CD4-positive, alpha-beta T cell treated with Interferon gamma for 1 hour (primary cell): ENCODE measurements at regions not wholly inside any gene's neighbourhood (a gene's known extent, or its start where the extent isn't known, plus 50 kb on each side); places are given as distances from the start of the nearest gene placed in this dataset.
"Not testable (repeated sequence)": the region's sequence is repeated elsewhere in the genome, so short reads cannot be mapped to it uniquely, and the experiment has no call there.

Experiments
- DNase-seq: peaks from one replicate; pipeline ENCODE4 v3.0.0-alpha.2; 2020

DNA sequence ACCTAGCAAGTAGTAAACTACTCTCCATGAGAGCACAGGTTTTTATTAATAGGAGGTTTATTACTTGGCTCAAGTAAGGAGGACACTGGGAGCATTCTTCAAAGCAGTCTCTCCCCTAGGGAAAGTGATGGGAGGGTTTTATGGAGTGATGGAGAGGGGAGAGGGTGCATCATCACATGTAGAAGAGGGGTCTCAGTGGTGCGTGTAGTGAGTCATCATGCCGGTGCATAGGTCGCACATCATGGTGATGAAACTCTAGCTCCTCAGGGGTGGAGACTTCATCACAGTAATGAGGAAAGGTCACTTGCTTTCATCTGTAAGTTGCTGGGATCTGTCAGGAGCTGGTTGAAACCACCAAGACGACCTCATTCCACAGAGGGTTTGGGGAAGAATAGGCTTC lies 210.8 kb upstream of the UBL3 start:
- DNase-seq, result no peak

DNA sequence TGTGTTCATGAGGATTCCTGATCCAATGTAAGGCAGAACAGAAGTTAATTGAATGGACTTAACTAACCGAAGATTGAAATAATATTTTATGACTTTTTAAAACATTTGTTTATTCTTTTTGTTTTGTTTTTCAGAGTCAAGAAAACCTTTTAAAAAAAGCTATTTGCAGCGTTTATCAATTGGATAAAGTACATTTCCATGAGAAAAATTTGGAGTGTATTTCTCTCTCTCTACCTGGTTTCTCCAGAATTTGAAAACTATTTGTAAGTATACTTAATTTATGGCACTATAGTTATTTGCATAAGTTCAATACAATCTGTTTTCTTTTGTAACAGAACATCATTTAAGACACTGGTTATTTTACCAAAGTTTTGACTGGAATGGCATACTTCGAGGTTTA lies 208.0 kb upstream of the UBL3 start:
- DNase-seq, result no peak

DNA sequence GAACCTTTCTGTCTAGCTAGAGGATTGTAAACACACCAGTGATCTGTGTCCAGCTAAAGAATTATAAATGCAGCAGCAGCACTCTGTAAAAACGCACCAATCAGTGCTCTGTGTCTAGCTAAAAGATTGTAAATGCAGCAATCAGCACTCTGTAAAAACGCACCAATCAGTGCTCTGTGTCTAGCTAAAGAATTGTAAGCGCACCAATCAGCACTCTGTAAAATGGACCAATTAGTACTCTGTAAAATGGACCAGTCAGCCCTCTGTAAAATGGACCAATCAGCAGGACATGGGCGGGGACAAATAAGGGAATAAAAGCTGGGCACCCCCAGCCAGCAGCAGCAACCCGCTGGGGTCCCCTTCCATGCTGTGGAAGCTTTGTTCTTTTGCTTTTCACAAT lies 204.1 kb upstream of the UBL3 start:
- not testable (repeated sequence) for DNase-seq

DNA sequence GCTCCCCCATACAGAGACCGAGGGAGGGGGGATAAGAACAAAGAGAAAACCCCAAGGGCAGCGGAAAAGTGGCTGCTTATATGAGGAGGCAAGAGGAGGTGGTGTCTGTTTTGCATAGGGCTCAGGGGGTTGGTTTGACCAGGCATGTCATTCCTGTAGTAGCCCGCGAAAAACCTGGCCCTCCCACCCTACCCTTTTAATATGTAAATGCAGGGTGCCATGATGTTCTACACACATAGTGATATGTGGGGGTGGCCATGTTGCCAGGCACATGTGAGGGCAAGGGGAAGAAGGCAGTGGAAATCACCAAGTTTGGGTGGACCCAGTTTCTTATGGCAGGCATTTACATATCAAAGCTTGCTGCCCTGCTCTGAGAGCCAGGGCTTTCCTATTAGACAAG lies 203.5 kb upstream of the UBL3 start:
- DNase-seq, result no peak

DNA sequence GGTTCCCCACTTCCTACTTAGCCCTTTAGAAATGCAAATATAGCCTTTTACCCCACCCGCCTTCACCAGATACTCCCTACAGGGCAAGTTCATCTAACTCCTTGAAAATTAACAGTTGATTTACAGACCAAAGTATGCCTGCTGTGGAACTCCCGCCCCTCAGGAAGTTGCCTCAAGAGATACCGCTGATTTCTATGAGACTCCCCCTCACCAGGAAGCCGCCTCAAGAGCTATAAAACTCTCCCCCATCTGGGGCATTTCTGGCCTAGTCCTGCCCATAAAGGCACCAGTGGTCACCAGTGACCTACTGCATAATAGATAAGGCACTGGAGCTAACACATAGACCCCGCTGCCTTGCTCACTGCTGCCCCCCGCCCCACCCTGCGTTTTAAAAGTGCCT lies 201.7 kb upstream of the UBL3 start:
- no peak for DNase-seq

DNA sequence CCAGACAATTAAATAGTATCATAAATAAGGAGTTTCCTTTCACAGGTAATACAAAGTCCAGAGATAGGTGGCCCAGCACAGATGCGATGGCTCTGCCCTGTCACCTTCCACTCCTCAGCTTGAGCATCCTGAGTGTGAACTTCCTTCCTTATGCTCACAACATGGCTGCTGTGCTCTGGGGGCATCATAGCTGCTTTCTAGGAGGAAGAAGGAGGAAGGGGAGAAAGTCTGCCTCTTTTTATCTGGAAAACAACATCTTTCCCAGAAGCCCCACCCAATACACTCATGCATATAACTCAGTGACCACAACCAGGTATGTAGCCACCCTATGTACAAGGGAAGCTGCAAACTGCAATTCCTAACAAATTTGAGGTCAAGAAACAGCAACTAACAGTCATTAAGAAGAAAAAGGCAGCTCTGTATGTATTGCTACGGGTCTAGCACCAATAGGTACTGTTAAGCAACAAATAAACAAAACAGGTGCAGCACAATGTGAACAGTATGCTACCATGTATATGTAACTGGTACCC lies 201.2 kb upstream of the UBL3 start:
- DNase-seq, result no peak

DNA sequence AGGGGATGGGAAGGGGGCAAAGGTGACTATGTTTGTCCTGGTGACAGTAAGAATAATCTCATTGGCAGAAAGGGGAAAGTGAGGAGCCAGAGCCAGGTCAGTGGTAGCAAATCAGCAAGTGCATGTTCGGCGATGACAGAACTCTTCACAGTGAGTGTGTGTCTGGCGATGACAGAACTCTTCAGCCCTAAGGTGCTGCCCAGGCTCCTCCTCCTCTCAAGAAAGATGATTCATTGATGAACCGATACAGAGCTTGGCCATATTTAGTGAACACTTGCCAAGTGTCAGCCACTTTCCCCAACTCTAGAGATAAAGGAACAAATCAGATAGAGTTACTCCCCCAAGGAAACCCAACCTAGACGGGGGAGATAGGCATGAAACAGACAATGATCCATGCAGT lies 199.3 kb upstream of the UBL3 start:
- no peak for DNase-seq

DNA sequence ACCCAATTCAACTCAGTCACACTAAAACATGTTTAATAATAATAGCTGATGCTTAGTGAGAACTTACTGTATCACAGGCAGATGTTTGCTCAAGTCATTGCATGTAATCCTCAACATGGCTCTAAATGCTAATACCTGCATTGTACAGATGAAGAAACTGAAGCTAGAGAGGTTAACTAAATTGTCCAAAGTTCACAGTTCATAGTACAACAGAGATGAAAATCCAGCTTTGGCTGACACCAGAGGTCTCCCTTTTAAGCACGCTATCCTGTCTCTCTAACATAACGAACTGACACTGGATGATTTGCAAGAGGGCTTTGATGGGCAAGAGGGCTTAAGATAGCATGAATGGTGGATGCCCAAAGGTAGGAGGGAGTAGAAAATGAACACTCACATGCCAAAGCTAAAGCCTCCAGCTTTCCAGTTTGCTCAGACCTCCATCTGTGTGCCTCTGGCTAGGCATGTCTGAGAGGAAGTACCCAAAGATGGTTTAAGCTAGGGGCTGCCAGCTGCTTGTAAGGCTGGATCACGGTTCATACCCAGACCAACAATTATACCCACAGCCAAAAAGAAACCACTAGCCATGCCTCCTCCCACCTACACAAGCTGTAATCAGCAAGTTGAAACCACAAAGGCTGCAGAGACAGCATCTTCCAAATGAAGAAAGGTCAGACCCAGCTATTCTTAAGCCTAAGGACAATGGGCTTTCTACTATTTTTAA lies 196.9 kb upstream of the UBL3 start:
- DNase-seq, result no peak

DNA sequence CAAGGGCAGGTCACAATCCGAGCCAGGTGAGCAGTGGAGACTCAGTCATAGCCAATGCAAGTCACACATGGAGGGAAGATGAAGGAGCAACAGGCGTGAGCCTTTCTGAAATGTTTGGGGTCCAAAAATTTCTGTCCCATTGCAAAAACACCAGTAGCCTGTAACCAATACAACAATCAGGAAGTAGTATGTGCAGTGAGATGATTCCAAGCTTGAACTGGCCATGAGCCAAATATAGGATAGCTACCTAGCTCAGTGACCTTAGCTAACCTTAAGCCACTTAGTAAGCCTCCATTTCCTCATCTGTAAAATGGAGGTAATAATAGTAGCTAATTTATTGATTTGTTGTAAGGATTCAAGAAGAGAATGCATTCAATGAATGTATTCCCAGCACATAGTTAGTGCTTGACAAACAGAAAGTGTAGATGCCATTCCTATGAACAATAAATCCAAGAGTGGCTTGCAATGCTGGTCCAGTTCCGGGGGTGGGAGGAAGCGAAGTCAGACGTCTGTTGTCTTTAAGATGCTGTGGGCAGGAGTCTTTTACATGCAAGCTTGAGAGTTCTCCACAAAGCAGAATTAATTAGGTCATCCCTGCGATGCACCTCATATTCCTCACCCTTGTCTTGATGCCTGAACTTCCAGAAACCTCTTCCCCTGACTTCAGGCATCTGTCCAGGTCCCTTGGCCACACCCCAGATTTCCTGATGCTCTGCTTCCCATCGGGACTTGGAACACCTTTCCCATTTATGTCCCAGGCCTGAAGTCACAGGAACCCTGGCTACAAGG lies 195.7 kb upstream of the UBL3 start:
- DNase-seq, result no peak

DNA sequence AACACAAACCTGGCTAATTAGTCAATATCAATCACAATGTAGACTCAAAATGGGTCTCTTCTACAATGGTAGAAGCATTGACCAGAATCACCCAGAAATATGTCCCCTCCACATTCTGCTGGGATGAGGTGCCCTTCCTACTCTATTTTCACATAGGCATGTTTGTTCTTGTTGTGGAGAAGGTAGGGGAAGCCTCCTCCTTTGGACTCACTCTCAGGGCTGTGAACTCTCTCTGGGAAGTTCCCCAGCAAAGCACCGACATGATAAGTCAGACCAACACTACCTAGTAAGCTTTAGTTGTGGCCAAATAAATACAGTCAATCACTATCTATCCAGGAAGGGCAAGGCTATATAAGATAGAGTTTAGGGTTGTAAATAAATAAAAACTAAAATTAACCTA lies 194.5 kb upstream of the UBL3 start:
- DNase-seq, result no peak

DNA sequence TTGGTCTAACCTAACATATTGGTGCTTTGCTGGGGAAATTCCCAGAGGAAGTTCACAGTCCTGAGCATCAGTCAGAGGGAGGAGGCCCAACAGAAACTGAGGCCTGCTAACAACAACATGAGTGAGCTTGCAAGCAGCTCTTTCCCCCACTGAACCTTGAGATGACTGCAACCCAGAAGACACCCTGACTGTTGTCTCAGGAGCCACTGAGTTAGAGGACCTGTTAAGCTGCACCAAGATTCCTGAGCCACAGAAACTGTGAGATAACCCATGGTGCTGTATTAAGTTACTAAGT lies 193.2 kb upstream of the UBL3 start:
- DNase-seq, result no peak

DNA sequence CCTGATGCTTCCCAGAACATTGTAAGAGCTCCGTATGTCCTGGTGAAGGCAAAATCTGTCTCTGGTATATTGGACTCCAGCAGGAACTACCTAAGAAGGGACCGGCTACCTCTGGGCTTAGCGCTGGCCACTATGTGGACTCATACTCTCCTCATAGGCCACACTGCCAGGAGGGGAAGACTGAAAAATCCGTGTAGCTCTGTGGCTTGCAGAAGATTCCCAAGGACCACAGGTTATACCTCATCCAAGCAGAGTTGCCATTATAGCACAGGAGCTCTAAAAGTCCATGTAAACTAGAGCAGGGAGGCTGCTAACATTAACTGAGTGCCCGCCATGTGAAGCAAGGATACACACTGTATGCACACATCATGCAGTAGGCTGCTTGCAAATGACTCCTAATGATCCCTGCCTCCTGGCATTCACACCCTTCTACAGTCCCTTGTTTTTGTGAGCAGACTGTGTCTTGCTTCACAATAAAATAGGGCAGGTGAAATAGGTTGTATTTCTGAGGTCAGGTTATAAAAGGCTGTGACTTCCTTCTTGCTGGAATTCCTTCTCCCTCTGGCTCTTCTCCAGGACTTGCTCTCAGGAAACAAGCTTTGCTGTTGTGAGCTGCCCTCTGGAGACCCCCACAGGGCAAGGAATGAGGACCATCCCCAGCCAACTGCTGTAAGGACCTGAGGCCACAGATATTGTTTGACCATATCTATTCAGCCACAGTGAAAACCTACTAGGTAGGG lies 192.6 kb upstream of the UBL3 start:
- DNase-seq, result no peak

DNA sequence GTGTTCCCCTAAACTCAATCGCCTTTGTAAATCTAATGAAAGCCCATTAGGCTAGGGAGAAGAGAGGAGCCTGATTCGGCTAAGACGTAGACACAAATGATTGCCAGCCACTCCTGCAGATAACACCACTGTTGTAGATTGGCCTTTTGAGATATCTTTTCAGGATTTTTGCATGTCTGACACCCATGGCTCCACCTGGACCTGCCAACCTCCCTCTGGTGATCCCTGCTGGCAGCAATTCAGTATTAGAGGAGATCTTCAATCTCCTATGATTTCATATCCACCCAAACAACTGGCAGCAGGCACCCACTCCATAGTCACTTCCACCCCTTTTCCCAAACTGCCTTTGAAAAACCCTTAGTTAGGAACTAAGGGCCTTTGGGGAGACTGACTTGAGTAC lies 191.9 kb upstream of the UBL3 start:
- DNase-seq, result no peak

DNA sequence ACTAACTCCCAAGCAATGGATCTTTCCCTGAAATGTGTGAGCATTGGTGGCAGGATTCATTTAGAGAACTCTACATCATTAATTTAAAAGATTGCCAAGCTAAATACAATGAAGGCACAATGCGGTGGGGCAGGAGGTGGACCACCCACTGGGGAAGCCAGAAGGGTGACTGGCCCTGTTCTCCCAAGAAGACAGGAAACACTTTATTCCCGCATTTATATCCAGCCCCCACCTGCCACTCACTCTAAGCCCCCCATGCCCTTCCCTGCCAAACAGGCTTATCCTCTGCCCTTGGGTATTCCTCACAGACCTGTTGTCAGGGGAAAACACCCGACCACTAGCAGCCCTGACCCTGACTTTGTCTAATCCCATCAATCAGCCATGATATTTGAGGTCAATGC lies 189.1 kb upstream of the UBL3 start:
- DNase-seq, result no peak

DNA sequence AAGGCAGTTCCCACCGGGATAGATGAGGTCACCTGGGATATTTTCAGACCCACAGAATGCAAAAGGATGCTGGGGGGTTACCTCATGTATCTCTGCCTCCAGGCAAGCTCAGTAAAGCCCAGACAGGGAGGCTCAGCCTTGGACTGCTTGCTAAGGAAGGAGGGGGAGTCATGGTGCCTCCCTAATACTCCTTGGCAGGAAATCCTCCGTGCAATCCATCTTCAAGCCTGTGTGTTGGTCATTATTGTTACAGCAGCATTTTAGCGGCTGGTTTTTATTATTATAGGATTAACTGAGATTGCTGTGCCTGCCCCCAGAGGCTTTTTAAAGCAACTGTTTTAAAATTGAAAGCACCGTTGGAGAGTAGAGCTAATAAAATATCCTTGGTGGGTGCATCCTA lies 188.5 kb upstream of the UBL3 start:
- no peak for DNase-seq

DNA sequence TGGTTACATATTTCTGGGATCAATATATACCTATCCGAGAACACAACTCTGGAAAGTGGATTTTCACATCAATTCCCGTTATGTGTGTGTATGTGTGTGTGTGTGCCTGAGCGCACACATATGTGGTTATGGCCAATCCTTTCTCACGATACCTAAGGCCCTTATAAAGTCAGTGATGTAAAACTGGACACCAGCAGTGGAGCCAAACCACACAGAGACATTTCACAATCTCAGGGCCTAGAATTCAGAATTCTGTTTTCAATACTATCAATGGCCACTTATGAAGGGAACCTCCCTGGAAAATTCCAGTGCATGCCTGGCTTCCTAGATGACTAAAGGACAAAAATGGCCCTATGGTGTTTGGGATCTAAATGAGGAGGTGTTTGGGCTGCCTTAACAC lies 187.3 kb upstream of the UBL3 start:
- DNase-seq, result no peak

DNA sequence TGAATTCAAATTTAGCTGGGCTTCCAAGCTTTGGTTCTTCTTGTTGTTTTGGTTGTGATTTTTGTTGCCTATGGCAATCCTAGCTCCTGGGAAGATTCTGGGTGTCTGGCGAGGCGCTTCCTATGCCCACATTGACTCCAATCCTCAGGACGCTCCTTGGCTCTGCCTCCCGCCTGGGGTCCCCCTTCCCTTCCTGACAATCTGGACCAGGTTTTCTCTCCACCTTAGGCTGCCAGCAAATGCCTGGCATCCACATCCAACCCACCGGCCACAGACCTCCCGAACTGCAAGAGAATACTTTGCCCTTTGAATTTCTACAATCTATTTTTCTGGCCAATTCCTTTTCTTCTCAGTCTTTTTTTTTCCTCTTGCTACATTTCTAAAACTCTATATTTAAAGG lies 186.9 kb upstream of the UBL3 start:
- no peak for DNase-seq

DNA sequence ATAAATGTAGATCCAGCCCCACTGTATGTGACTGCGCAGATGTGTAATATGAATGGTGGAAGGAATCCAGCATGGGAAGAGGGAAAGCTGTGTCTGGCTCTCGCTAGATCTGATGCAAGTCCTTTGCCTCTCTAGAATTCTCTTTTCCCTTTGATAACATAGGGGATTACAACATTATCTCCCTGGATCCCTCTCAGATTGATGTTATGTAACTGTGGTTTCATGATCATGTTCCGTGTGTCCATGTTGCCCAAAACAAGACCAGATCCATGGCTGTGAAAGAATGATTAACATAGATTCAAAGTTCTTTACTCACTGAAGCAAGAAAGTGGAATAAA lies 184.0 kb upstream of the UBL3 start:
- no peak for DNase-seq

DNA sequence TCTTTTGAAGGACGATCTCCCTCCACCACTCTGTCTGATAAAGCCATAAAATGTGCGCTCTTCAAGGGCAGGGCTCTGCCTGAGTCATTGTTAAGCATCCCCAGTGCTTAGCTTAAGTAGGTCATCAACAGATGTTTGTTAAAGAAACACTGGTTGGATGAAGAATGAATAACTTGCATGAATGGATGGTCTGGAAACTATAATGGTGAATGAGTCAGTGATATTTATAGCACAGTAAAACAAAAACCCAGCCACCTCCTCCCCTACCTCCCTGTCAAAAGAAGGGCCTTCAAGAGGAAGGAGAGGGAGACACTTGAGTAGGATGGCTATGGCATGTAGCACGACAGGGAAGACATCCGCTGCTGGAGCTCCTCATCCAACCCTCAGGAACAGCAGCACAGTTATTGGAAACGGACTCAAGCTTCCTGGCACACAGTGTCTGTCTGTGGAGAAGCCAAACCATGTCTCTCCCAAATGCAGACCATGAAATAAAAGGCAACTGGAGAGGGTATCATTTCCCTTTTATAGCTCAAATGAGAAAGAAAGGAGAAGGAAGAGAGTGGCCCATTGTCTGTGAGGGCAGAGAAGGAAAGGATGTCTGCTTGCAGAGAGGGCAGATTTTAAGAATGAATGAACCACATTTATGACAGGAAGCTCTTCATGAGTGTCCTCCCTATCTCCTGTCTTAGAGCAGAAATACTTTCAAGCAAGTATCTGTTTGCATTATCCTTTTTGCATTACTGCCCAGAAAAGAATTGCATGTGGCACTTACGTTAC lies 183.5 kb upstream of the UBL3 start:
- no peak for DNase-seq

DNA sequence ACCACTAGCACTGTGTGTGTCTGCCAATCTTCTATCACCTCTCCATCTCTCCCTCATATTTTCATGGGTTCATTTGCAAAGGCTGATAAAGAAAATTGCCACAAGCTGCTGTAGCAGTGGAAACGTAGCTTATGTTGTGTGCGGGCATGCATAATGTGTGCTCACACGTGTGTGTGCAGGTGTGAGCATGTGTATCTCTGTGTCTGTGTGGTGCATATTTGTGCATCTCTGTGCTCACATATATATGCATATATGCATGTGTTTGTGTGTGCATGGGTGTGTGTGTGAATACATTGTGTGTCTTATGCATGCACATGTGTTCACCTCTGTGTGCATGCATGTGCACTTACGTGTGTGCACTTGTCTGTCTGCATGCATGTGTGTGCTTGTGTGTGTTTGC lies 181.8 kb upstream of the UBL3 start:
- no peak for DNase-seq

DNA sequence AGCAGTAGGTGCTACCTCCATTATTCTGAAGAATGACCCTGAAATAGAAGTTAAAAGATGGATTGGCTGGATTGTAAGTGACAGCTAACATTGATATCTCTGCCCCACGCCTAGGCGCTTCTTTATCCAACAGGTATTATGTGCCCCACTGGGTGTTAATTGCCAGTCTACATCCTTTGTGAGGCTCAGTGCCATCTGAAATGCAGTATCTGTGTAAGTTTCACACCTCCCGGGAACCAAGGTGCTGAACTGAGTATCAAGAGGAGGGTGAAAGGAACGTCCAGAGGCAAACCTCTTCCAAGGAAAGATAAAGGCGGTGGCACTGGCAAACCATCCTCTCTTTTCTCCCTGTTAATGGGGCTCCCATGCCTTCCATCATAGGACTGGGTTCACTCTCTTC lies 181.1 kb upstream of the UBL3 start:
- DNase-seq, result no peak

DNA sequence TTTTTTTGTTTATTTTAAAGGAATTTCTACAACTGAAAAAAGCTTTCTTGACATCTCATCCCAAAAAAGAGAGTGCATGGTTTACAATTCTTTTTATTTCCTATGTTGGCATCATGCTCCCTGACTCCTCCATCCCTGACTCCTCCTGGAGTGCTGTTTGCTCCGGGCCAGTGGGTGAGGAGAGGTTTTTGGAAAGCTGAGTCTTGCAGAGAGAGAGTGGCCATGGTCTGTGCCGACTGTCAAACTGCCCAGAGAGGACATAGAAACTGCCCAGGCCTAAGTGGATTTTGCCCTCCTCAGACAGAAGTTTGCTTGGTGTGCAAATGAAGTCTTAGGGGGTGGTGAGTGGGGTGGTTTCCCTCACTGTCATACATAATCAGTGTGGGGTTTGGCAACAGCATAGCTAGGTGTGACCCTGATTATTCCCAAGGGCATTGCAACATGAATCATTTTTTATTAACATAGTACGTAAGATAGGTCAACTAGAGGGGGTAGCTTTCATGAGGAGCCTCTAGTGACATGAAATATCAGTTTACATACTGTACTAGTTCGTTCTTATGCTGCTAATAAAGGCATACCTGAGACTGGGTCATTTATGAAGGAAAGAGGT lies 179.8 kb upstream of the UBL3 start:
- no peak for DNase-seq
